GM12892 (cell line): ENCODE measurements at regions not wholly inside any gene's neighbourhood (a gene's known extent, or its start where the extent isn't known, plus 50 kb on each side); places are given as distances from the start of the nearest gene placed in this dataset.

Experiments
- POLR2A ChIP-seq: IDR thresholded peaks from 2 replicates; pipeline ENCODE4 v1.6.1; 2011; ENCODE audit warnings: low read depth, low read length, control low read depth
- POLR2AphosphoS5 ChIP-seq: IDR thresholded peaks from 2 replicates; pipeline ENCODE4 v1.6.1; 2011; ENCODE audit warnings: low read depth, low read length, control low read depth

DNA sequence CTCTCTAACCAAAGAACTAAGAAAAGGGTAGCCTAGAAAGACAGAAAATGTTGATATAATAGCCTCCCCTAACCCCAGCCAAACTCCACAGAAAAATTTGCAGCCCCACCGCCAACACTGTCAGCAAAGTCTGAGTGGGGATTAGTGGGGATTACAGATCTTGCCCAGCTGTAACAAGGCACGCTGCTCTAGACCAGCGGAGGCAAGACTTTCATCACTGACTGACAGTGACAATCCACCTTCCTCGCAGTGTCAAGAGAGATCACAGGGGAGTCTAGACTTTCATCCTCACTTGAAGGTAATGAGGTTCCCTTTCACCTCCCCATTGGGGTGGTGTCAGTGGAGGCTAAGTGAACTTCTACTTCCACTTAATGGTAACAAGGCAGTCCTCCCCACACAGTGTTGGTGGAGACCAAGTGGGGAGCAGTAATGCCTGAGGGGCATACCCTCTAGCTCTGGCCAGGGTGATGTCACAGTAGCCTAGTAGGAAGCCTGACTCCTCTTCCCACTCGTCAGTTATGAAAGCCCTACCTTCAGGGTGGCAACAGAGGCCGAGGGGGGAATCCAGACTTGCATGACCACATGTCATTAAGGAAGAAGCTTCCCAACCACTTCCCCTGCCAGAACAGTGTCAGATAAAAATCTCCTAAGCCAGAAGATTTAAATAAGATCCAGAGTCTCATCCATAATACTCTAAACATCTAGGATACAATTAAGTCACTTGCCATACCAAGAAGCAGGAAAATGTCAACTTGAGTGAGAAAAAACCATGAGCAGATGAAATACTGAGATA lies 91.7 kb upstream of the RASSF8 start:
- no peak for TF ChIP-seq POLR2A
- no peak for TF ChIP-seq POLR2AphosphoS5
